HG03571 (cell line): ENCODE measurements at regions not wholly inside any gene's neighbourhood (a gene's known extent, or its start where the extent isn't known, plus 50 kb on each side); places are given as distances from the start of the nearest gene placed in this dataset.

Experiments
- ATAC-seq: cut with Tn5 transposase; IDR thresholded peaks from one replicate; pipeline ENCODE4 v1.9.1; 2021; ENCODE audit not compliant: unreplicated experiment

DNA sequence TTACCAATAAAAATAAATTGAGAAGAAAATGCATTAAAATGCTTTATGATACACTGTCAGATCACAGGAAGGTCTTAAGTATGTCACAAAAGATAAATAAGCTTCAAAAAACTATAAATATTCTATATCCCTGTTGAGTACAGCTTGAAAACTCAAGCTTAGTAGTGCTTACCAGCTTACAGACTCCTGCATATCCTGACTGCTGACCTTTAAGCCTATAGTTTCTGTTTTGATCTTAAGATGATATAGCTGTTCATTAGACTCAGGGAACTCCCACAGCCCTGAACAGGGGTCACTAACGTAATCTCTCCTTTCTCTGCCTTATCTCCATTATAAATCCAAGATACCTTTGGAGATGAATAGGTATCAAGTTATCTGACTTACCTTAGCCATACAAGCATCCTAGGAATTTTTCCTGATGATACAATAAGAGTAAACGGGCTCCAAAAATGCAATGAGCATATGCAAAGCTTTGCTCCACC is 93.7 kb upstream of the RBBP8 start:
- ATAC-seq = no peak

- no peak for ATAC-seq
Observed at GRCh38 chr18:22840606-22841144, 92.5 kb upstream of the RBBP8 start.

GRCh38 chr18:22841840-22842239 is 91.3 kb upstream of the RBBP8 start:
- no peak for ATAC-seq

GRCh38 chr18:22844190-22844589 is 88.9 kb upstream of the RBBP8 start:
- no peak for ATAC-seq

GRCh38 chr18:22844628-22845027 is 88.5 kb upstream of the RBBP8 start:
- no peak for ATAC-seq

DNA sequence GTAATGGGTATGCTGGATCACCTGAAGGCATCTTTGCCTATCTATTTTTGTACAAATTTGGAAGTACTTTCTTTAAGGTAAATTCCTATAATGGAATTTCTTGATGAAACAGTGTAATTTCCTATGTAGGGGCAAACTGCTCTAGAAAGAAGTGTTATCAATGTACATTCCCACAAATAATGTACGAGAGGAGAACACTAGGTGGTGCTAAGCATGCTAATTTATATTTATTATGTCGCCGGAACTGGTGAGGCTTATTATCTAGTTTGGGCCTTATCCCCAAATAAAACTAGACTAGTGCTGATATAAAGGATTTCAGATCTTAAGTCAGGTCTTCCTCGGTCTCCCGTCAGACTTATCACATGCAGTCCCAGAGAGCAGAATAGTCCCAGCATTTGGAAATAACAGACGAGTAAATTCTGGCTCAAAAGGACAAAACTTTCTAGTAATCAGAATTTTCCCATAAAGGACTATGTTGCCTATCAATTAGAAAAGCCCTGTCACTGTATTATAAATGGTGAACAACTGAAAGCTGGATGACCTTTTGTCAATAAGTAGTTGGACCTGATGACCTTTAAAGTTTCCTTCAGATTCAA is 86.9 kb upstream of the RBBP8 start:
- no peak for ATAC-seq

DNA sequence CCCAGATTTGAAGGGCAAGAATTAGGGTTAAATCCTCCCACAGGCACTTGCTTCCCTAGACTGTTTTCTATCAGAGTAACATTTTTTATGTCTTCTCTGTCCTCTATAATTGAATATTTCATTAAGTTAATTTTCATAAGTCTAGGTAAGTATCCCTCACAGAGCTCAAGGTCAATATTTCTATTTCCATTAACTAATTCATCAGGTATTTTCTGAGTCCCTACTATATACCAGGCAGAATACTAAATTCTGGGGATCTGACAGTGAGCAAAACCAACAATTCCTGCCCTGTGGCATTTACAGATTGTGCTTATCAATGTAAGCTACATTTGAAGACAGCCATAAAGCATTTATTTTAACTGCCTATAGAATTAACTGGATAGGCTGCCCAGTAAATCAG is 86.4 kb upstream of the RBBP8 start:
- no peak for ATAC-seq

DNA sequence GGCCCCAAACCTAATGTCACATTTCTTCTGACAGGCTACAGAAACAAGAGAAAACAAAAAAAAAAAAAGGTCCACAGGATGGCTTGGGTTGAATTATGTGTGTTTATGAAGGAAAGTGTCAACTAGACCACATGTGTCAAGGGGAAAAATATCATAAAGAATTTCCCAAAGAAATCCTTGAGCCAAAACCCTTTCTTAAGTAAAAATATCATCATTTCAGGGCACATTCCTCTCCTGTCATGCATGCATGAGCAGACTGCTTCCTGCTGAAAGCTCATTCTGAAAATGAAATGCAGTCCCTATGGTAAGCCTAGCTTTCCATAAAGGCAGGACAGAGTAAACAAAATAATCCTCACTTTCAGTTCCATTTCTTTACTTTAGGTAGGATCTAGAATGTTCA is 85.7 kb upstream of the RBBP8 start:
- ATAC-seq = no peak

DNA sequence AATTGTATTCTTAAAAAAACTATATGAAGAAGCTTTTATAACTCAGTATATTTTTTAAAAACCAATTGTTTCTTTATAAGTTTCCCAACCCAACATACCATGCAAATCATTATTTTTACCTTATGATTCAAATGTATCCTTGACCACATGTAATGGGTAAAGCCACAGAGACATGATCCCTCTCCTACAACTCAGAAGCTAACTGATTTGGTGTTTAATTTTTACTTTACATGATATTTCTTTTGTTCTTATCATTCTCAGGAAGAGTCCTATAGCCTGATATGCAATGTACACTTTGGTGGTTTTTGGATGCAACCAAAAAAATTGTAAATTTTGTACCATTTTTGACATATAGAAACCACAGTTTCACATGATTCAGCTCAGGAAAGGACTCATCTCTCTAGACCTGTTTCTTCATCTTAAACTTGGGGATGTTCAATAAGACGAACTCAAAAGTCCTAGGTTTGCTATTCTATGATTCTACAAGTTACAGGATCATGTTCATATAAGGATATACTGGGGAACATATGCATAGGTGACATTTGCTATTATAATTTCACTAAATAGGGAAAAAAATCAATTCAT is 85.2 kb upstream of the RBBP8 start:
- no peak for ATAC-seq

DNA sequence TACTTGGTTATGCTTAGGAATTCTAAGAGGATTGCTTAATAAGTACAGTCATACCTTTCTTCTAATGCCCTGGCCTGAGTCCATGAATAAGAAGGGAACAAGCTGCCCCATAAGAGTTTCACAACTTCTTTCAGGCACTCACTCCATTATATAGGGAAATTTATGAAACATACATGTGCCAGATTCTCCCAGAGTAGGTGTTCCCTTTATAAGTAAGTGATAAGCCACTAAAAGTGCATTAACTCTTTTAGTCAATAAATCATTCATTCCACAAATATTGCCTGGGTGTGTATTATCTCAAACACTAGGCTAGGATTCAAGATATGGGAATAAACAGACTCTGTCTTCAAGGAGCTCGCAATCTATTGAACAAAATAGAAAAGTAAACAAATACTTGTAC is 84.5 kb upstream of the RBBP8 start:
- ATAC-seq = no peak

GRCh38 chr18:22856870-22857269 is 76.3 kb upstream of the RBBP8 start:
- ATAC-seq = no peak

DNA sequence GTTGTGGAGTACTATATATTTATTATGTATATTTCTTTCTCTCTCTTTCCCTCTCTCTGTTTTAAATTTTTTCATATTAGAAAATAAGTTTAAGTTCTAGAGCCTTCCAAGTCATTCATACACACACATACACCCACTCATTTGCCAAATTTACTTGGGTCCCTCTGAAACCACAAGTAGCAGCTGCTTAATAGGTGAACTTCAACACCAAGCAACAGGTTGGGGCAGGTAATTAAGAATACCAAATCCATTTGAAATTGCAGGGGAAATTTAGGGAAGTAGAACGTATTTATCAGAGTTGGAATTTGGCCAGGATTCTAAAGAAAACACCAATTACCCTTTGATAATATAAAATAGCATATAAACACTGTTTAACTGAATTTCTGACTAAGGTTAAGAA is 75.0 kb upstream of the RBBP8 start:
- ATAC-seq = no peak

- ATAC-seq = no peak
Observed at GRCh38 chr18:22860807-22861206, 72.3 kb upstream of the RBBP8 start.

GRCh38 chr18:22865354-22866116 is 67.6 kb upstream of the RBBP8 start:
- no peak for ATAC-seq

DNA sequence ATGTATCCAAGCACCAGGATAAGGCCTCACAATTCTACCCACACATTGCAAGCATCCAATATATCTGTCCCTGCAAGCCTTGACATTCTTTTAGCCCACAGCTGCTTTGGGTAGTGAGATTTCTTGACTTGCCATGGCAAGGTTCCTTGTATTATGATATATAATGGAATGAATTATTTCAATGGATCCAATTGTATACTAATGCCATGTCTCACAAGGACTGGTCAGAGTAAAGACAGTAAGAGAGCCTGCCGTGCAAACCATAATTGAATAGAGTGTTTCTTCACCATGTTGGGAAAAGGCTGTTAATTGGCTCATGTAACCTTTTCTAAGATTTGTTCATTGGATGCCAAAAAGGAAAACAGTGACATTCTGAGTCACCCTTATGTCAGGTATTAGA is 64.3 kb upstream of the RBBP8 start:
- no peak for ATAC-seq

GRCh38 chr18:22871809-22872525 is 61.2 kb upstream of the RBBP8 start:
- ATAC-seq = no peak

DNA sequence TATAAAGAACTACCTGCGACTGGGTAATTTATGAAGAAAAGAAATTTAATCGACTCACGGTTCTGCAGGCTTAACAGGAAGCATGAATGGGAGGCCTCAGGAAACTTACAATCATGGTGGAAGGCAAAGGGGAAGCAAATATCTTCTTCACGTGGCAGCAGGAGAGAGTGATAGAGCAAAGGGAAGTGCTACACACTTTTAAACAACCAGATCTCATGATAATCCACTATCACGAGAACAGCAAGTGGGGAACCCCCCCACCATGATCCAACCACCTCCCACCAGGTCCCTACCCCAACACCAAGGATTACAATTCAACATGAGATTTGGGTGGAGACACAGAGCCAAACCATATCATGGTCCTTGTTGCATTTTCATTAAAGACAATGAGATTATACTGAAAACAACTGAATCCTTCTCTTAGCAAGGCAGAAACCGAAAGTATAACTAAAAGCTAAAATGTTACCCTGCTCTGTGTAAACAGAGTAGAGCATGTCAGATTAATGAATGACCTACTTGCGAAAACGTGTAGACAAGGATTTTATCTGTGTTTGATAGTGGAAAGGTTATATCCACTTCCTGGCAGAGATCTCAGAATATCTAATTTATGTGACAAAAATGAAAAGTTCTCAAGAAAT is 60.1 kb upstream of the RBBP8 start:
- ATAC-seq = peak; percentile 90

DNA sequence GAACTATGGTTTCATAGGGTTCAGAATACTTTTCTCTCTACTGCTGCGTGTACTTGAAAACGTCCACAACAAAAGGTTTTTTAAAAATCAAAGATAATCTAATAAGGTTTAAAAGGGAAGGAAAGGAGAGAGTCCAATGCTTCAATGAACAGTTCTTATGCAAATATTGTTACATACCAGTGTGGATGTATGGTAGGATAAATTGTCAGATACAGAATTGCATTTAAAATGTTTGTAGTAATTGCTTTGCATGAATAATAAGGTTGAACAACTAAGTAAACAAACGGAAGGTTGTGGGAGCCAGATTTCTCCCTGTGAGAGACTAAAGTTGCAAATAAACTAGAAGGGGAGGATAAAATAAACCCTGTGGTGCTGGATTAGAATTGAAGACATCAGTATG is 53.8 kb upstream of the RBBP8 start:
- ATAC-seq = no peak

DNA sequence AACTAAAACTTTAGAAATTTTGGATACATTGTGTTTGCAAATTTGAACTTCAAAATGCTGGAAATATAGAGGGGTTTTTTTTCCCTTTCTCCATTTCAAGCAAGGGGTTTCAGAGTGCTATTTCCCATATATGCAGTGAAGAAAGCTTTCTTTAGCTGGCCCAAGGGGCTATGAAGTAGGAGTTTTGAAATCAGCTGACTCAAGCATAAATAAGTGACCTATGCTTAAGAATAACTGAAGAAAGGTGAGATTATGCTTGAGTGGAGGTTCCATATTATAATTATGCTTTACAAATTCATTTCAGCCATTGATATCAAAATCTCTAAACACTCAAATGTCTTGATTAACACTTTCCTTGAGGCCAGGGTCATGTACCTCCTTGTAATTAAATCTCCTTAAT is 51.0 kb upstream of the RBBP8 start:
- no peak for ATAC-seq

GRCh38 chr18:22883179-22883578 is 49.9 kb upstream of the RBBP8 start:
- no peak for ATAC-seq
